Mesenchymal stem cell (in vitro differentiated cells and primary cell): ENCODE measurements at regions not wholly inside any gene's neighbourhood (a gene's known extent, or its start where the extent isn't known, plus 50 kb on each side); places are given as distances from the start of the nearest gene placed in this dataset.

ENCODE experiments used
- DNase-seq: peaks from one replicate; pipeline ENCODE4 v3.0.0-alpha.2; 2013
- H2AFZ ChIP-seq: one replicate; pipeline ENCODE4 v1.6.1; 2013; ENCODE audit warnings: low read depth, mild to moderate bottlenecking, control low read depth, inconsistent platforms, low read length, moderate library complexity
- H2AK5ac ChIP-seq: 2 replicates; pipeline ENCODE4 v1.6.1; 2013; ENCODE audit warnings: low read length, moderate library complexity, mild to moderate bottlenecking, inconsistent platforms; ENCODE audit not compliant: severe bottlenecking
- H2BK120ac ChIP-seq: one replicate; pipeline ENCODE4 v1.6.1; 2013; ENCODE audit warnings: low read depth, mild to moderate bottlenecking, inconsistent platforms, low read length, moderate library complexity
- H2BK12ac ChIP-seq, 2 experiments: one replicate each; pipeline ENCODE4 v1.6.1; 2013; ENCODE audit warnings: inconsistent platforms in 2 of 2, low read length in 2 of 2, mild to moderate bottlenecking in 2 of 2, moderate library complexity in 2 of 2, control low read depth in 1 of 2
- H2BK15ac ChIP-seq: one replicate; pipeline ENCODE4 v1.6.1; 2013; ENCODE audit warnings: mild to moderate bottlenecking, low read depth, inconsistent platforms; ENCODE audit not compliant: poor library complexity, severe bottlenecking
- H2BK5ac ChIP-seq: 2 replicates; pipeline ENCODE4 v1.6.1; 2013; ENCODE audit warnings: low read depth, mild to moderate bottlenecking, low read length, control low read depth, inconsistent platforms; ENCODE audit not compliant: poor library complexity, severe bottlenecking
- H3K14ac ChIP-seq, 2 experiments: one replicate each; pipeline ENCODE4 v1.6.1; 2013; ENCODE audit warnings: inconsistent platforms in 2 of 2, low read length in 2 of 2, control low read depth in 1 of 2, mild to moderate bottlenecking in 1 of 2, moderate library complexity in 1 of 2
- H3K18ac ChIP-seq, 2 experiments: one replicate each; pipeline ENCODE4 v1.6.1; 2013; ENCODE audit warnings: inconsistent platforms in 2 of 2, low read length in 2 of 2, control low read depth in 1 of 2, low read depth in 1 of 2, mild to moderate bottlenecking in 1 of 2
- H3K23ac ChIP-seq, 2 experiments: one replicate each; pipeline ENCODE4 v1.6.1; 2013; ENCODE audit warnings: inconsistent platforms in 2 of 2, low read length in 2 of 2, mild to moderate bottlenecking in 2 of 2, moderate library complexity in 2 of 2, control low read depth in 1 of 2
- H3K27ac ChIP-seq: 2 replicates; pipeline ENCODE4 v1.5.1; 2013; ENCODE audit warnings: mild to moderate bottlenecking, moderate library complexity, low read length, control low read depth, inconsistent platforms; ENCODE audit not compliant: poor library complexity, severe bottlenecking
- H3K27me3 ChIP-seq, 2 experiments: 2 replicates each; pipeline versions ENCODE4 v1.6.1 to v1.7.0; 2013; ENCODE audit warnings: low read length in 2 of 2, mild to moderate bottlenecking in 2 of 2, moderate library complexity in 2 of 2, control low read depth in 1 of 2, inconsistent platforms in 1 of 2; ENCODE audit not compliant: control insufficient read depth in 1 of 2, insufficient read depth in 1 of 2
- H3K36me3 ChIP-seq, 2 experiments: 2 replicates each; pipeline versions ENCODE4 v1.6.1 to v1.7.0; 2013; ENCODE audit warnings: low read length in 2 of 2, control low read depth in 1 of 2, inconsistent platforms in 1 of 2, low read depth in 1 of 2, mild to moderate bottlenecking in 1 of 2; ENCODE audit not compliant: insufficient read depth in 2 of 2, control insufficient read depth in 1 of 2
- H3K4ac ChIP-seq, 2 experiments: one replicate each; pipeline ENCODE4 v1.6.1; 2013; ENCODE audit warnings: inconsistent platforms in 2 of 2, low read length in 2 of 2, mild to moderate bottlenecking in 2 of 2, moderate library complexity in 2 of 2, control low read depth in 1 of 2, low read depth in 1 of 2
- H3K4me1 ChIP-seq: 2 replicates; pipeline ENCODE4 v1.6.1; 2013; ENCODE audit warnings: low read depth, low read length, control low read depth; ENCODE audit not compliant: control insufficient read depth, insufficient read depth
- H3K4me2 ChIP-seq: 2 replicates; pipeline ENCODE4 v1.6.1; 2013; ENCODE audit warnings: low read length, mild to moderate bottlenecking, inconsistent platforms; ENCODE audit not compliant: poor library complexity, severe bottlenecking
- H3K4me3 ChIP-seq, 2 experiments: 2 replicates each; pipeline versions ENCODE4 v1.5.1 to v1.7.0; 2013; ENCODE audit warnings: low read length in 2 of 2, mild to moderate bottlenecking in 2 of 2, control low read depth in 1 of 2, low read depth in 1 of 2; ENCODE audit not compliant: insufficient read depth in 1 of 2
- H3K79me1 ChIP-seq: replicated peaks from 2 replicates; pipeline ENCODE4 v1.6.1; 2013; ENCODE audit warnings: mild to moderate bottlenecking, control low read depth, low read length, inconsistent platforms; ENCODE audit not compliant: poor library complexity, severe bottlenecking
- H3K9ac ChIP-seq: 2 replicates; pipeline ENCODE4 v1.7.0; 2013; ENCODE audit warnings: mild to moderate bottlenecking, low read length, moderate library complexity
- H3K9me3 ChIP-seq: 2 replicates; pipeline ENCODE4 v1.7.0; 2013; ENCODE audit warnings: mild to moderate bottlenecking, low read length; ENCODE audit not compliant: control insufficient read depth
- H4K8ac ChIP-seq: one replicate; pipeline ENCODE4 v1.6.1; 2013; ENCODE audit warnings: inconsistent platforms, mild to moderate bottlenecking, low read length, moderate library complexity
- H4K91ac ChIP-seq: one replicate; pipeline ENCODE4 v1.6.1; 2013; ENCODE audit warnings: mild to moderate bottlenecking, low read length, inconsistent platforms
- WGBS: methylation state at CpG from one replicate; pipeline ENCODE4 v1.1.7; 2013; ENCODE audit warnings: mixed read lengths; 5-methylcytosine and 5-hydroxymethylcytosine counted together

DNA sequence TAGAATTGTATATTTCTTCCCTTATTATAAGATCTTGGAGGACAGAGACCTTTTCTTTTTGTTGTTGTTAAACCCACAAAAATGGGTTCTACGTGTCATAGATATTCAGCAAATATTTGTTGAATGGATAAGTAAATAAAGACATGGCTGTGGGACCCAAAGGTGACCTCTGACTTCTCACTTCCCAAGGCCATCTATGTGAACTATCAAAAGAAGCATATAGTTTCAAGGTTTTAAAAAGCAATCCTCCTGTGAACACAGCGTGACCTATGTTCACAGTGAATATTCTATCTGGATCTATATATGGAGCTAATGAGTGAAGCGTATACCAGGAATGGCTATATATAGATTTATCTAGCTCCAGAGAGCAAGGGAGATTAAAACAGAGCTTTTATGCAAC, 312.8 kb upstream of the C11orf87 start:
- no peak overlapping the region for H3K9ac ChIP-seq
- H2BK15ac ChIP-seq, result no peak overlapping the region
- no peak overlapping the region for H3K14ac ChIP-seq
- no peak overlapping the region for H3K23ac ChIP-seq
- no peak overlapping the region for H2BK5ac ChIP-seq
- H3K79me1 ChIP-seq, result no peaks in the 10 kb centered on the region
- no peak overlapping the region for H2BK120ac ChIP-seq
- no peak overlapping the region for H3K4me3 ChIP-seq
- DNase-seq, result no peak
- H2AFZ ChIP-seq, result no peak overlapping the region
- H3K4me2 ChIP-seq, result no peak overlapping the region
- peaks cover 2% of the 10 kb centered on the region for H3K4me1 ChIP-seq
- H3K4ac ChIP-seq, result no peak overlapping the region
- no peak overlapping the region for H2BK12ac ChIP-seq
- no peaks in the 10 kb centered on the region for H3K9me3 ChIP-seq
- 92% methylated on average over 3 of the region's 3 CpGs for WGBS
- no peak overlapping the region for H3K27ac ChIP-seq
- no peak overlapping the region for H4K8ac ChIP-seq
- H3K18ac ChIP-seq, result no peak overlapping the region
- H2AK5ac ChIP-seq, result no peak overlapping the region
- no peak overlapping the region for H4K91ac ChIP-seq
- H3K27me3 ChIP-seq, result peaks cover 0 to 4% of the 10 kb centered on the region in 2 experiments
- H3K36me3 ChIP-seq, result no peaks in the 10 kb centered on the region

- H2AK5ac ChIP-seq, result no peak overlapping the region
These were observed 312.2 kb upstream of the C11orf87 start for GRCh38 chr11:109109571-109110315.

DNA sequence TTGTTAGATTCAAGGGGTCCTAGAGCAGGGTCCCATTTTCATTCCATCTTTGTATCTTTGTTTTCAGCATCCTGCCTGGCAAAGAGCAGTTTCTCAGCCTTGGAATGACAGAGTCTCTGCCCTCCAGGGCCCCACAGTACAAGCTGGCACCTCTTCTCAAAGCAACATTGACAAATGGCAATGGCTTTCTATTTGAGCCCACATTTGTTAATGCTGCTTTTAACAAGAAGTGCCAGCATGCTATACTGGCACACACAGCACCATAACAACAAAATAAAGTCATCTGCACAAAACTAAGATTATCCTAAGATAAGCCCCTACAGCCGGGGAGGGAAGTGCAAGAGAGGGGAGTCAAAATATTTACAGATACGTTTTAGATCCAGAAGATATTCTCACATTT, 309.7 kb upstream of the C11orf87 start:
- no CpG with 5 or more reads among the region's 2 CpGs for WGBS
- no peak overlapping the region for H3K9ac ChIP-seq

More at GRCh38 chr11:109109571-109110315, 312.2 kb upstream of the C11orf87 start:
- Histone ChIP-seq H3K14ac (no peak overlapping the region), H3K18ac (no peak overlapping the region), H3K4ac (no peak overlapping the region), H2AFZ (no peak overlapping the region), H3K9ac (no peak overlapping the region), H2BK5ac (no peak overlapping the region), H3K9me3 (no peaks in the 10 kb centered on the region), H3K79me1 (no peaks in the 10 kb centered on the region), H4K8ac (no peak overlapping the region), H2BK15ac (no peak overlapping the region), H3K36me3 (no peaks in the 10 kb centered on the region), H3K27me3 (peaks cover 0 to 4% of the 10 kb centered on the region in 2 experiments), H2BK12ac (no peak overlapping the region), H3K23ac (no peak overlapping the region), H4K91ac (no peak overlapping the region), H3K4me3 (no peak overlapping the region), H3K4me1 (peaks cover 2% of the 10 kb centered on the region), H3K27ac (no peak overlapping the region), H3K4me2 (no peak overlapping the region), H2BK120ac (no peak overlapping the region)
- no peak for DNase-seq
- no CpG with 5 or more reads among the region's 5 CpGs for WGBS

DNA sequence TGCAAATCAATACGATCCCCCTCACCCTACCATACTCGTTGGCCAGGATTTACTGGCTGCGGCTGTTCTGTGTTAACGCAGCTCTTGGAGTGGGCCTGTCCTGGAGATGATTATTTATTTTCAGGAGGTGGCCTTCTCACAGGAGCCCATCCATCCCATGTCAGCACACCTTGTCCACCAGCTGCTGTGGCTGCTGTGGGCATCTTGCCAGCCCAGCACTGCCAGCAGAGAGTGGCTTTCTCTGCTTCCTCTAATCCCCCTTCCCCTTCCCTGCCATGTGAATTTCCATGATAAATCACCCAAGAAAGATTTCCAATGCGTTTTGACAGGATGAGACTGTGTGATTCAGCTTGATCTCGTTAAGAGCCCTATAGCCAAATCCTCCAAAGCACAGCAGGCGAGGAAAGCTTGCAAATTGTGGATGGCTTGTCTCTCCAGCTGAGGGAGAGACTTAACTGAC, 309.1 kb upstream of the C11orf87 start:
- DNase-seq, result no peak
- Histone ChIP-seq H3K9ac (no peak overlapping the region), H4K8ac (peak overlapping the region; percentile 14), H3K4me3 (peak overlapping the region in 1 of 2 experiments; percentile 26), H2BK120ac (no peak overlapping the region), H3K14ac (no peak overlapping the region), H3K4ac (no peak overlapping the region), H2AFZ (no peak overlapping the region), H3K4me2 (no peak overlapping the region), H3K79me1 (no peaks in the 10 kb centered on the region), H4K91ac (peak overlapping the region; percentile 40), H3K36me3 (no peaks in the 10 kb centered on the region), H3K23ac (no peak overlapping the region), H3K27me3 (peaks cover 0 to 9% of the 10 kb centered on the region in 2 experiments), H3K27ac (no peak overlapping the region), H2BK15ac (no peak overlapping the region), H3K4me1 (peaks cover 2% of the 10 kb centered on the region), H2BK5ac (no peak overlapping the region), H2BK12ac (peak overlapping the region in 1 of 2 experiments; percentile 30), H2AK5ac (no peak overlapping the region), H3K9me3 (no peaks in the 10 kb centered on the region), H3K18ac (no peak overlapping the region)
- 46% methylated on average over 7 of the region's 7 CpGs for WGBS

More for the DNA sequence above, 309.7 kb upstream of the C11orf87 start:
- Histone ChIP-seq H3K14ac (no peak overlapping the region), H3K9me3 (no peaks in the 10 kb centered on the region), H3K4ac (no peak overlapping the region), H3K4me3 (no peak overlapping the region), H3K4me2 (no peak overlapping the region), H2BK12ac (no peak overlapping the region), H2BK5ac (no peak overlapping the region), H3K4me1 (peaks cover 2% of the 10 kb centered on the region), H3K27ac (no peak overlapping the region), H3K23ac (no peak overlapping the region), H2AFZ (no peak overlapping the region), H2BK120ac (no peak overlapping the region), H4K91ac (no peak overlapping the region), H2AK5ac (peak overlapping the region; percentile 22), H3K18ac (no peak overlapping the region), H3K27me3 (peaks cover 0 to 9% of the 10 kb centered on the region in 2 experiments), H4K8ac (no peak overlapping the region), H2BK15ac (no peak overlapping the region), H3K79me1 (no peaks in the 10 kb centered on the region), H3K36me3 (no peaks in the 10 kb centered on the region)
- no peak for DNase-seq
